Coronary artery (tissue), 2 donors: ENCODE measurements at regions not wholly inside any gene's neighbourhood (a gene's known extent, or its start where the extent isn't known, plus 50 kb on each side); places are given as distances from the start of the nearest gene placed in this dataset.
A peak's percentile ranks its signal among the peaks of the same experiment; 100 is the strongest.

Experiments
- DNase-seq: peaks from one replicate; pipeline ENCODE4 v3.0.0-alpha.2; 2017; ENCODE audit warnings: low spot score
- H3K27ac ChIP-seq, 2 donors: fragments of 200-600 bp; sonication (generic); one replicate each; pipeline ENCODE4 v1.5.1; 2016 to 2019
- H3K4me3 ChIP-seq: fragments of 200-600 bp; sonication (generic); 2 replicates; pipeline ENCODE4 v1.5.1; 2016; ENCODE audit warnings: mild to moderate bottlenecking, moderate library complexity
- CTCF ChIP-seq: fragments of 200-600 bp; sonication (generic); IDR thresholded peaks from one replicate; pipeline ENCODE4 v1.5.1; 2019; ENCODE audit warnings: antibody characterized with exemption

- Histone ChIP-seq H3K4me3 (no peak overlapping the region), H3K27ac (no peak overlapping the region)
- DNase-seq: no peak
- no peak for TF ChIP-seq CTCF
Observed at GRCh38 chr10:123298583-123298982, 144.4 kb downstream of the BUB3 start.

- Histone ChIP-seq H3K4me3 (no peak overlapping the region), H3K27ac (no peak overlapping the region)
- no peak for DNase-seq
- TF ChIP-seq CTCF: no peak
Observed at GRCh38 chr10:123299598-123299997, 145.4 kb downstream of the BUB3 start.

- DNase-seq: no peak
- Histone ChIP-seq H3K27ac (no peak overlapping the region), H3K4me3 (no peak overlapping the region)
- no peak for TF ChIP-seq CTCF
Observed at GRCh38 chr10:123301077-123301857, 147.1 kb downstream of the BUB3 start.

- no peak for TF ChIP-seq CTCF
- H3K27ac ChIP-seq: no peak overlapping the region
- DNase-seq: peak; percentile 22
- no peak overlapping the region for H3K4me3 ChIP-seq
Observed at GRCh38 chr10:123303581-123304337, 149.6 kb downstream of the BUB3 start.

GRCh38 chr10:123305671-123306070 is 151.5 kb downstream of the BUB3 start:
- TF ChIP-seq CTCF: no peak
- no peak overlapping the region for H3K4me3 ChIP-seq
- no peak for DNase-seq
- no peak overlapping the region for H3K27ac ChIP-seq

- Histone ChIP-seq H3K27ac (no peak overlapping the region), H3K4me3 (no peak overlapping the region)
- DNase-seq: peak; percentile 41
- no peak for TF ChIP-seq CTCF
Observed at GRCh38 chr10:123306290-123306689, 152.1 kb downstream of the BUB3 start.
